Mucosa of stomach (tissue), 1 donor: ENCODE measurements at regions not wholly inside any gene's neighbourhood (a gene's known extent, or its start where the extent isn't known, plus 50 kb on each side); places are given as distances from the start of the nearest gene placed in this dataset.

ENCODE experiments used
- H3K27me3 ChIP-seq: one replicate; pipeline ENCODE4 v1.7.0; 2013; ENCODE audit warnings: mild to moderate bottlenecking, low read length; ENCODE audit not compliant: control insufficient read depth, insufficient read depth
- H3K36me3 ChIP-seq: one replicate; pipeline ENCODE4 v1.7.0; 2013; ENCODE audit warnings: low read length; ENCODE audit not compliant: control insufficient read depth, insufficient read depth
- H3K4me1 ChIP-seq: one replicate; pipeline ENCODE4 v1.7.0; 2013; ENCODE audit warnings: mild to moderate bottlenecking, low read length; ENCODE audit not compliant: control insufficient read depth, insufficient read depth
- H3K4me3 ChIP-seq: one replicate; pipeline ENCODE4 v1.7.0; 2013; ENCODE audit warnings: low read length
- H3K9ac ChIP-seq: one replicate; pipeline ENCODE4 v1.7.0; 2013; ENCODE audit warnings: mild to moderate bottlenecking, low read length, moderate library complexity
- H3K9me3 ChIP-seq: one replicate; pipeline ENCODE4 v1.7.0; 2013; ENCODE audit warnings: mild to moderate bottlenecking, low read length, moderate library complexity; ENCODE audit not compliant: control insufficient read depth
- donor health status: Pancreatic carcinoma.

- Histone ChIP-seq H3K9me3 (no peaks in the 10 kb centered on the region), H3K4me1 (peaks cover 25% of the 10 kb centered on the region), H3K4me3 (no peak overlapping the region), H3K9ac (no peak overlapping the region), H3K36me3 (no peaks in the 10 kb centered on the region), H3K27me3 (peaks cover 3% of the 10 kb centered on the region)
Measured at GRCh38 chr2:8631465-8632005, 50.3 kb upstream of the ID2 start.
